GM12878 (cell line): ENCODE measurements at regions not wholly inside any gene's neighbourhood (a gene's known extent, or its start where the extent isn't known, plus 50 kb on each side); places are given as distances from the start of the nearest gene placed in this dataset.

Source experiments
- ATAC-seq: fragments of 200-7000 bp; cut with Tn5 transposase; 3 replicates; pipeline ENCODE4 v1.9.1; 2020; ENCODE audit warnings: mild to moderate bottlenecking, moderate library complexity
- BruUV-seq: library from RNA; stranded (reverse); fragments of 400-500 nt; replicated peaks from 2 replicates; lab custom pipeline; 2021; lab: Mats Ljungman, UMichigan
- CTCF ChIA-PET: fragments of 300-600 bp; sonication (Branson Sonifier 250); formaldehyde crosslinking; extraction: SDS; loops from one replicate; lab custom pipeline; 2021; ENCODE audit warnings: inconsistent platforms; lab: Yijun Ruan, JAX
- POLR2A ChIA-PET: fragments of 350-600 bp; formaldehyde crosslinking; extraction: SDS; loops from one replicate; lab custom pipeline; 2021; ENCODE audit warnings: inconsistent platforms; lab: Charles Lee
- RAD21 ChIA-PET: fragments of 300-600 bp; sonication (Branson Sonifier 250); formaldehyde crosslinking; loops from one replicate; lab custom pipeline; 2023; ENCODE audit warnings: antibody characterized with exemption; ENCODE audit not compliant: unreplicated experiment; lab: Charles Lee
- SMC1A ChIA-PET: fragments of 300-600 bp; sonication (Branson Sonifier 250); formaldehyde crosslinking; loops from one replicate; lab custom pipeline; 2023; ENCODE audit not compliant: unreplicated experiment, uncharacterized antibody; lab: Charles Lee
- DNase-seq: peaks from one replicate; pipeline ENCODE4 v3.0.0-alpha.2; 2011; ENCODE audit warnings: low read depth, low spot score
- FAIRE-seq: peaks from 3 replicates; lab custom pipeline; 2011; peaks lifted over from hg19 to GRCh38; lab: Jason Lieb, UNC
- H2AFZ ChIP-seq: 2 replicates; pipeline ENCODE4 v1.6.0; 2011; ENCODE audit warnings: low read depth, low read length, control low read depth; ENCODE audit not compliant: control insufficient read depth
- H3K27ac ChIP-seq: 2 replicates; pipeline ENCODE4 v1.5.1; 2011; ENCODE audit warnings: control low read depth; ENCODE audit not compliant: control insufficient read depth, insufficient read depth
- H3K27me3 ChIP-seq, 2 experiments: replicated peaks in 1 of 2; 2 replicates each; pipeline versions ENCODE4 v1.6.0 to v1.6.1; 2011; ENCODE audit warnings: low read length in 1 of 2; ENCODE audit not compliant: control insufficient read depth in 2 of 2, insufficient read depth in 2 of 2
- H3K36me3 ChIP-seq, 2 experiments: 2 replicates each; pipeline ENCODE4 v1.5.1; 2011; ENCODE audit warnings: low read length in 1 of 2; ENCODE audit not compliant: control insufficient read depth in 2 of 2, insufficient read depth in 2 of 2
- H3K4me1 ChIP-seq: 2 replicates; pipeline ENCODE4 v1.6.1; 2011; ENCODE audit warnings: mild to moderate bottlenecking, low read length, moderate library complexity, mixed read lengths; ENCODE audit not compliant: control insufficient read depth, insufficient read depth
- H3K4me2 ChIP-seq: 2 replicates; pipeline ENCODE4 v1.6.0; 2011; ENCODE audit warnings: control low read depth; ENCODE audit not compliant: control insufficient read depth, insufficient read depth
- H3K4me3 ChIP-seq: fragments of 200-600 bp; sonication (generic); 2 replicates; pipeline ENCODE4 v1.5.1; 2016
- H3K79me2 ChIP-seq: 2 replicates; pipeline ENCODE4 v1.6.0; 2011; ENCODE audit warnings: low read length; ENCODE audit not compliant: control insufficient read depth, insufficient read depth
- H3K9ac ChIP-seq: 2 replicates; pipeline ENCODE4 v1.8.0; 2011; ENCODE audit warnings: low read length, control low read depth, mixed read lengths; ENCODE audit not compliant: control insufficient read depth, insufficient read depth
- H3K9me3 ChIP-seq: replicated peaks from 3 replicates; pipeline ENCODE4 v1.5.1; 2011; ENCODE audit warnings: mild to moderate bottlenecking, low read length; ENCODE audit not compliant: control insufficient read depth, insufficient read depth
- H4K20me1 ChIP-seq: 2 replicates; pipeline ENCODE4 v1.6.0; 2011; ENCODE audit not compliant: control insufficient read depth, insufficient read depth
- CTCF ChIP-seq, 3 experiments: IDR thresholded peaks in 2 of 3; conservative IDR thresholded peaks in 1 of 3; 2 replicates each; pipeline ENCODE4 v1.5.1; 2011; ENCODE audit warnings: low read depth in 3 of 3, low read length in 3 of 3, mild to moderate bottlenecking in 3 of 3, control low read depth in 2 of 3, moderate library complexity in 2 of 3, inconsistent platforms in 1 of 3, mixed read lengths in 1 of 3; ENCODE audit not compliant: control insufficient read depth in 2 of 3, insufficient read depth in 1 of 3; ENCODE audit errors: extremely low read depth in 1 of 3
- FOS ChIP-seq: IDR thresholded peaks from 3 replicates; pipeline ENCODE4 v1.6.1; 2011; ENCODE audit warnings: borderline replicate concordance; ENCODE audit not compliant: insufficient read length; ENCODE audit errors: extremely low read depth
- KDM1A ChIP-seq: fragments of 200-600 bp; sonication (generic); IDR thresholded peaks from 2 replicates; pipeline ENCODE4 v1.6.1; 2016; ENCODE audit warnings: borderline replicate concordance
- MLLT1 ChIP-seq: fragments of 450-650 bp; IDR thresholded peaks from 2 replicates; pipeline ENCODE4 v1.6.1; 2016; ENCODE audit warnings: mild to moderate bottlenecking
- MTA3 ChIP-seq: IDR thresholded peaks from 2 replicates; pipeline ENCODE4 v1.6.1; 2012; ENCODE audit warnings: low read length, inconsistent platforms, borderline replicate concordance
- MYB ChIP-seq: fragments of 150-350 bp; IDR thresholded peaks from 2 replicates; pipeline ENCODE4 v1.6.1; 2014; ENCODE audit warnings: mild to moderate bottlenecking, low read depth, low read length, borderline replicate concordance
- POU2F2 ChIP-seq: IDR thresholded peaks from 3 replicates; pipeline ENCODE4 v1.6.1; 2011; ENCODE audit warnings: low read depth, mild to moderate bottlenecking, low read length, borderline replicate concordance
- ZZZ3 ChIP-seq: IDR thresholded peaks from 2 replicates; pipeline ENCODE4 v1.6.1; 2011; ENCODE audit warnings: low read depth; ENCODE audit not compliant: control insufficient read depth, insufficient read length
- WGBS: methylation state at CpG from one replicate; pipeline ENCODE4 v1.1.6; 2016; ENCODE audit warnings: low lambda C conversion rate; ENCODE audit not compliant: insufficient replicate concordance, insufficient coverage; ENCODE audit errors: missing lambda C conversion rate; 5-methylcytosine and 5-hydroxymethylcytosine counted together
- in situ Hi-C: fragments of 300-500 bp; cut with MboI; formaldehyde crosslinking; loops from 9 replicates; pipeline ENCODE4 v1.14.3; 2018; ENCODE audit warnings: mixed read lengths
- intact Hi-C: fragments of 100-400 bp; cut with micrococcal nuclease; formaldehyde crosslinking; loops from one replicate; pipeline ENCODE4 v1.14.2; 2022; ENCODE audit not compliant: unreplicated experiment

GRCh38 chr12:89250636-89251035 is 101.7 kb downstream of the DUSP6 start:
- Histone ChIP-seq H3K27me3 (no peaks in the 10 kb centered on the region), H3K9me3 (no peaks in the 10 kb centered on the region), H3K4me1 (no peaks in the 10 kb centered on the region), H4K20me1 (no peaks in the 10 kb centered on the region), H2AFZ (no peak overlapping the region), H3K9ac (no peak overlapping the region), H3K79me2 (no peaks in the 10 kb centered on the region), H3K36me3 (no peaks in the 10 kb centered on the region), H3K4me2 (no peak overlapping the region), H3K27ac (no peak overlapping the region), H3K4me3 (no peak overlapping the region)
- in situ Hi-C loops (no loop called here), intact Hi-C loops (no loop called here)
- RAD21 ChIA-PET, result no interaction called here
- no TSS peak for BruUV-seq
- CTCF ChIA-PET, result no interaction called here
- no peak for ATAC-seq
- no peak for FAIRE-seq
- no peak for DNase-seq
- POLR2A ChIA-PET, result no interaction called here
- SMC1A ChIA-PET, result interaction anchor here (0.6 kb wide), 1 partner anchor 728 kb away, joined by 3 read pairs; no protein-coding TSS in a partner anchor
- TF ChIP-seq ZZZ3, result no peak
- TF ChIP-seq MTA3, result no peak
- TF ChIP-seq FOS, result no peak
- TF ChIP-seq CTCF (IDR thresholded peaks at IDR 0.05 in 2 of 3, conservative IDR thresholded peaks at IDR 0.05 in 1 of 3; ENCODE audit: control insufficient read depth in 2 of 3, extremely low read depth in 1 of 3, insufficient read depth in 1 of 3, low read depth in 3 of 3, low read length in 3 of 3), result no peak
- no peak for TF ChIP-seq KDM1A
- TF ChIP-seq MYB, result no peak

GRCh38 chr12:89250213-89250612 is 102.1 kb downstream of the DUSP6 start:
- H3K36me3 ChIP-seq, result no peaks in the 10 kb centered on the region
- no TSS peak for BruUV-seq
- no peaks in the 10 kb centered on the region for H3K27me3 ChIP-seq
- no peak overlapping the region for H3K4me3 ChIP-seq
- intact Hi-C loops (no loop called here), in situ Hi-C loops (no loop called here)
- SMC1A ChIA-PET, result interaction anchor here (0.6 kb wide), 1 partner anchor 727 kb away, joined by 3 read pairs; no protein-coding TSS in a partner anchor
- no peaks in the 10 kb centered on the region for H3K79me2 ChIP-seq
- POLR2A ChIA-PET, result no interaction called here
- no peaks in the 10 kb centered on the region for H4K20me1 ChIP-seq
- no peak overlapping the region for H2AFZ ChIP-seq
- H3K27ac ChIP-seq, result no peak overlapping the region
- RAD21 ChIA-PET, result no interaction called here
- H3K4me1 ChIP-seq, result no peaks in the 10 kb centered on the region
- H3K9ac ChIP-seq, result no peak overlapping the region
- WGBS, result 34% methylated on average over 2 of the region's 2 CpGs
- CTCF ChIA-PET, result no interaction called here
- ATAC-seq (no peak), FAIRE-seq (no peak), DNase-seq (no peak)
- H3K4me2 ChIP-seq, result no peak overlapping the region
- no peaks in the 10 kb centered on the region for H3K9me3 ChIP-seq
- TF ChIP-seq POU2F2, result no peak
- TF ChIP-seq CTCF (IDR thresholded peaks at IDR 0.05 in 2 of 3, conservative IDR thresholded peaks at IDR 0.05 in 1 of 3; ENCODE audit: control insufficient read depth in 2 of 3, extremely low read depth in 1 of 3, insufficient read depth in 1 of 3, low read depth in 3 of 3, low read length in 3 of 3), result no peak
- TF ChIP-seq MLLT1, result no peak
